ENCODE measurements at regions not wholly inside any gene's neighbourhood (a gene's known extent, or its start where the extent isn't known, plus 50 kb on each side); places are given as distances from the start of the nearest gene placed in this dataset.
"Not testable (repeated sequence)": the region's sequence is repeated elsewhere in the genome, so short reads cannot be mapped to it uniquely, and the experiment has no call there.

DNA sequence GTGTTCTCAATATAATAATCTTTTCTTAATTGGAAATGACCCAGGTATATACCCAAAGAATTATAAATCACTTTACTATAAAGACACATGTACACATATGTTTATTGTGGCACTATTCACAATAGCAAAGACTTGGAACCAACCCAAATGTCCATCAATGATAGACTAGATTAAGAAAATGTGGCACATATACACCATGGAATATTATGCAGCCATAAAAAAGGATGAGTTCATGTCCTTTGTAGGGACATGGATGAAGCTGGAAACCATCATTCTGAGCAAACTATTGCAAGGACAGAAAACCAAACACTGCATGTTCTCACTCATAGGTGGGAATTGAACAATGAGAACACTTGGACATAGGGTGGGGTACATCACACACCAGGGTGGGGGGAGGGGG, 56.8 kb downstream of the SCGB2B2 start:
- H3K27me3 ChIP-seq (replicated peaks in 1 of 7); intact Hi-C loops (cut with DNase I; ENCODE audit: low total_unique reads); DNase-seq; H3K4me1 ChIP-seq; H3K4me3 ChIP-seq; H3K27ac ChIP-seq: not testable (repeated sequence)
- H3K36me3 ChIP-seq = peaks cover 0 to 18% (median 0%) of the 10 kb centered on the region in 6 donors
- H3K9me3 ChIP-seq = peaks cover 0 to 80% (median 27%) of the 10 kb centered on the region in 8 donors

DNA sequence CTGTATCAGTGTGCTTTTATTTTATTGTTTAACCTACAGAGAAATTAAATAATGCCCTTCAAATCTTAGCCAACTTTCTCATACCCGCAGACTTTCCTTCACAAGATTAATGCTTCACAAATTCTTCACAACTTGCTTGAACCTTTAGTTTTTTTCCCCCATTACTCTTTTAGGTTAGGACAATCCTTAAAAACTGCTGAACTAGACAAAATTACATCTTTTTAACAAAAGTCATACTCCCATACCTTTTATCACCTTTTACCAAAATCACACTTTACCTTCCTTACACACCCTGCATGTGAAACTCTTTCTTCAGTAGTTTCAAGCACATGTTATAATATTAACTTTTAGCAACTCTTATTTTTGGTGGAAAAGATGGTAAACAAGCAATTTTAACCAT, 58.5 kb downstream of the SCGB2B2 start:
- Histone ChIP-seq H3K36me3 (peaks cover 0 to 5% (median 0%) of the 10 kb centered on the region in 6 donors), H3K4me3 (no peak overlapping the region), H3K27ac (no peak overlapping the region), H3K9me3 (peaks cover 3 to 80% (median 36%) of the 10 kb centered on the region in 8 donors), H3K4me1 (no peaks in the 10 kb centered on the region), H3K27me3 (replicated peaks in 1 of 7) (no peaks in the 10 kb centered on the region)
- WGBS, 5 donors = 95 to 100% (median 98%) methylated on average over 1 of the region's 1 CpG
- intact Hi-C loops (cut with DNase I; ENCODE audit: low total_unique reads) = no loop called here
- no peak for DNase-seq
- TF ChIP-seq POLR2A (IDR thresholded peaks at IDR 0.05) (no peak), POLR2AphosphoS5 (IDR thresholded peaks at IDR 0.05) (no peak)
- TF ChIP-seq, protein P1, sequence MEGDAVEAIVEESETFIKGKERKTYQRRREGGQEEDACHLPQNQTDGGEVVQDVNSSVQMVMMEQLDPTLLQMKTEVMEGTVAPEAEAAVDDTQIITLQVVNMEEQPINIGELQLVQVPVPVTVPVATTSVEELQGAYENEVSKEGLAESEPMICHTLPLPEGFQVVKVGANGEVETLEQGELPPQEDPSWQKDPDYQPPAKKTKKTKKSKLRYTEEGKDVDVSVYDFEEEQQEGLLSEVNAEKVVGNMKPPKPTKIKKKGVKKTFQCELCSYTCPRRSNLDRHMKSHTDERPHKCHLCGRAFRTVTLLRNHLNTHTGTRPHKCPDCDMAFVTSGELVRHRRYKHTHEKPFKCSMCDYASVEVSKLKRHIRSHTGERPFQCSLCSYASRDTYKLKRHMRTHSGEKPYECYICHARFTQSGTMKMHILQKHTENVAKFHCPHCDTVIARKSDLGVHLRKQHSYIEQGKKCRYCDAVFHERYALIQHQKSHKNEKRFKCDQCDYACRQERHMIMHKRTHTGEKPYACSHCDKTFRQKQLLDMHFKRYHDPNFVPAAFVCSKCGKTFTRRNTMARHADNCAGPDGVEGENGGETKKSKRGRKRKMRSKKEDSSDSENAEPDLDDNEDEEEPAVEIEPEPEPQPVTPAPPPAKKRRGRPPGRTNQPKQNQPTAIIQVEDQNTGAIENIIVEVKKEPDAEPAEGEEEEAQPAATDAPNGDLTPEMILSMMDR (IDR thresholded peaks at IDR 0.05 in 8 of 11, conservative IDR thresholded peaks at IDR 0.05 in 3 of 11) = no peak

DNA sequence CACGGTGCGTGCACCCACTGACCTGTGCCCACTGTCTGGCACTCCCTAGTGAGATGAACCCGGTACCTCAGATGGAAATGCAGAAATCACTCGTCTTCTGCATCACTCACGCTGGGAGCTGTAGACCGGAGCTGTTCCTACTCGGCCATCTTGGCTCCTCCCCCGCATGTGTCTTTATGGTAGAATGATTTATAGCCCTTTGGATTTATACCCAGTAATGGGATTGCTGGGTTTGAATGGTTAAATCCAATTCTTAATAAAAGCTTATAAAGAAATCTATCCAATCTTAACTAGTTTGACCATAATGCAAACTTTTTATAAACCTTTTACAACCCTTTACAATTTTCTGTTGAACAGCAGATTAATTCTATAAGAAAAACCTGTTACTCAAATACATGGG, 59.0 kb downstream of the SCGB2B2 start:
- H3K4me3 ChIP-seq; H3K27ac ChIP-seq; H3K4me1 ChIP-seq; H3K27me3 ChIP-seq (replicated peaks in 1 of 7); DNase-seq; H3K36me3 ChIP-seq; intact Hi-C loops (cut with DNase I; ENCODE audit: low total_unique reads): not testable (repeated sequence)
- peaks cover 3 to 80% (median 38%) of the 10 kb centered on the region in 8 donors for H3K9me3 ChIP-seq
- WGBS, 5 donors = 85 to 92% (median 90%) methylated on average over 7 to 8 of the region's 8 CpGs

DNA sequence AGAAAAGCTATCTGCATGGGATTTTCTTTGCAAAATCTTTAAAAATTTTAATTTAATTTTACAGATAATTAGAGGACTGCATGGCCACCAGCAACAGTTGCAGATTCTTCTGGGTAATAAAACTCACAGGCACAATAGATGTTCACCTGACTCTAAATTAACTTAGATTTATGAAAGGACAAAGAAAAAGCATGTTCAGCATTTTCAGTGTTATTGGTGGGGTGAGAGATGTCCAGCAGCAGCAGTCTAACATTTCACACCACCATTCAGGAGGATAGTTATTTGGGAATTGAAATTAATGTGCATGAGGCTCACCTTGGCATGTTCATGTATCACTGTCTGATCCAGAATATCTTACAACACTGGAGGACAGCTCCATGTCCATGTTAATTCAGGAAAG, 74.0 kb downstream of the SCGB2B2 start:
- H3K27ac ChIP-seq = no peak overlapping the region
- TF ChIP-seq POLR2A (IDR thresholded peaks at IDR 0.05) (no peak), POLR2AphosphoS5 (IDR thresholded peaks at IDR 0.05) (no peak)
- TF ChIP-seq, protein P1 (IDR thresholded peaks at IDR 0.05 in 8 of 11, conservative IDR thresholded peaks at IDR 0.05 in 3 of 11) = no peak
- peaks cover 0 to 78% (median 45%) of the 10 kb centered on the region in 8 donors for H3K9me3 ChIP-seq
- H3K4me3 ChIP-seq = no peak overlapping the region
- intact Hi-C loops (cut with DNase I; ENCODE audit: low total_unique reads) = no loop called here
- peaks cover 0 to 7% (median 1%) of the 10 kb centered on the region in 6 donors for H3K4me1 ChIP-seq
- no peak for DNase-seq
- no peaks in the 10 kb centered on the region for H3K36me3 ChIP-seq
- H3K27me3 ChIP-seq (replicated peaks in 1 of 7) = no peaks in the 10 kb centered on the region

DNA sequence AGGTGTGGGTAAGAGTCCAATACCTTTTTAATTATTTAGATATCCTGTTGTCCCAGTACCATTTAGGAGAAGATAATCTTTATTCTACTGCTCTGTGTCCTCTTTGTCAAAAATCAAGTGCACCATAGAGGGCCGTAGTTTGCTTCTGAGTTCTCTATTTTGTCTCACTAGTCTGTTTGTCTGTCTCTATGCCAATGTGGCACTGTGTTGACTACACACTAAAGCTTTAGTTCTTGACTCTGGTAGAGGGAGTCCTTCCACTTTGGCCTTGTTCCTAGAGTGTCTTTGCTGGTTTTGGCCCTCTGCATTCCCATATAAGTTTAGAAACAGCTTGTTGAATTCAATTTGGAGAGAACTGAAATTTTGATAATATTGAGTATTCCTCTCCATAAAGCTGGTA, 75.9 kb downstream of the SCGB2B2 start:
- intact Hi-C loops (cut with DNase I; ENCODE audit: low total_unique reads) = no loop called here
- Histone ChIP-seq H3K4me1 (peaks cover 0 to 7% (median 2%) of the 10 kb centered on the region in 6 donors), H3K27me3 (replicated peaks in 1 of 7) (no peaks in the 10 kb centered on the region), H3K27ac (no peak overlapping the region), H3K4me3 (no peak overlapping the region), H3K9me3 (peaks cover 0 to 62% (median 32%) of the 10 kb centered on the region in 8 donors), H3K36me3 (no peaks in the 10 kb centered on the region)
- 89 to 97% (median 95%) methylated on average over 1 of the region's 1 CpG for WGBS, 5 donors
- DNase-seq = no peak
- TF ChIP-seq POLR2A (IDR thresholded peaks at IDR 0.05) (no peak), POLR2AphosphoS5 (IDR thresholded peaks at IDR 0.05) (no peak)
- TF ChIP-seq, protein P1 (IDR thresholded peaks at IDR 0.05 in 8 of 11, conservative IDR thresholded peaks at IDR 0.05 in 3 of 11) = no peak
